Skin of body (tissue), 1 donor: ENCODE measurements at regions not wholly inside any gene's neighbourhood (a gene's known extent, or its start where the extent isn't known, plus 50 kb on each side); places are given as distances from the start of the nearest gene placed in this dataset.
"Not testable (repeated sequence)": the region's sequence is repeated elsewhere in the genome, so short reads cannot be mapped to it uniquely, and the experiment has no call there.

Experiments
- DNase-seq: peaks from one replicate; lab custom pipeline; 2025; lab: John Stamatoyannopoulos, UW

- not testable (repeated sequence) for DNase-seq
Measured at GRCh38 chr13:56628886-56629285, 511.8 kb upstream of the PRR20A start.

DNA sequence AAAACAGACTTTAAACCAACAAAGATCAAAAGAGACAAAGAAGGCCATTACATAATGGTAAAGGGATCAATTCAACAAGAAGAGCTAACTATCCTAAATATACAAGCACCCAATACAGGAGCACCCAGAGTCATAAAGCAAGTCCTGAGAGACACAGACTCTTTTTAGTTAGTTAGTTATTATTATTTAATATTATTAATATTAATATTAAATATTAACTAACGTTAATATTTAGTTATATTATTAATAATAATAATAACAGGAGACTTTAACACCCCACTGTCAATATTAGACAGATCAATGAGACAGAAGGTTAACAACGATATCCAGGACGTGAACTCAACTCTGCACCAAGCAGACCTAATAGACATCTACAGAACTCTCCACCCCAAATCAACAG, 509.7 kb upstream of the PRR20A start:
- not testable (repeated sequence) for DNase-seq

GRCh38 chr13:56653043-56653442, 487.7 kb upstream of the PRR20A start:
- no peak for DNase-seq

- no peak for DNase-seq
Measured at GRCh38 chr13:56659041-56659471, 481.7 kb upstream of the PRR20A start.

GRCh38 chr13:56670563-56670962, 470.2 kb upstream of the PRR20A start:
- no peak for DNase-seq

- DNase-seq: no peak
Measured at GRCh38 chr13:56681404-56681803, 459.3 kb upstream of the PRR20A start.

DNA sequence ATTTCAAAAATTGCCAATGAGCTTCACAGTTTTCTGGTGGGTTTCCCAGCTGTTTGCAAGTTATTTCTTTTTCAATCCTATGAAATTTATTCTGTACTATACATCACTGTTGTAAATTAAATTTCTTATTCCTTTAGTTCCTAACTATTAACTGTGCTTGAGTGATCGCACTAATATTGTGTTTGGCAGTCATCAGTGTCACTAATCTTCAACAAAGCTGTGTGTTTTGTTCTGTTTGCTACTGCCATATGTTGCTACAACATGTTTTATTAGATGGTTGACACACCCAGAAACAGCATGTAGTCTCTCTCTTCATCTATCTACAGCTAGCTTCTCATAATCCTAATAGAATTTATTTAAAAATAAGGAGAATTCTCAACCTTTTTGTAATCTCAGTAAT, 453.6 kb upstream of the PRR20A start:
- DNase-seq: no peak

DNA sequence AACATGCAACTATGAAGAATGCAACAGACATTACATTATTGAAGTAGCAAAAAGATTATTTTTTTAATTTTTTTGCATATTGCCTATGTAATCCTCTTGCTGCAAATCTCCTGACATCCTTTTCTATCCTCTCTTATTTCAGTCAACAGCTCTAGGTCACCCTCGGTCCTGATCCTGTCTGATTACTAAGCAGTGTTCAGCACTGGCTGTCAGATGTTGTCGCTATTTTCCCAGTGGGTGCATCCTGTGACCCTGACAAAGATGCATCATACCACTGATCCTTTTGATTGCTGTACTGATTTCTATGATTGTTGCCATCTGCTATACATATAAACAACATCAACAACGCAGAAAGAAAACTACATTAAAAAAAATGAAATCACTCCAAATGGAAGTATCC, 443.7 kb upstream of the PRR20A start:
- DNase-seq: no peak

GRCh38 chr13:56700324-56700723, 440.4 kb upstream of the PRR20A start:
- no peak for DNase-seq

DNA sequence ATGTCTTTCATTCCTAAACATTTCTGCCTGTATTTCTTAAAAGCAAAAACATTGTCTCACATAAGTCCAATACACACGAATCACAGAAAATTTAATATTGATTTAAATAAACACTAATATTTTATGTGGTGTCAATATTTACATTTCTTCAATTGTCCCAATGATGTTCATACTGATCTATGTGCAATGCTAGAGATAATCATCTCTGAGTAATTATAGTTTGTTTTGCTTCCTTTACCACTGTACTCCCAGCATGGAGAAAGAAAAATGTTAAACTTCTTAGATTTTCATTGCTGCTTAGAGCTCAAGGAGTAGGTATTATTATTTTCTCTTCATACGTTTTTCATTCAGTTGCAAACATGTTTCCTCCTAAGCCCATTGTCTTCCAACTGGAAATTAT, 434.2 kb upstream of the PRR20A start:
- DNase-seq: no peak

GRCh38 chr13:56713656-56714055, 427.1 kb upstream of the PRR20A start:
- no peak for DNase-seq

DNA sequence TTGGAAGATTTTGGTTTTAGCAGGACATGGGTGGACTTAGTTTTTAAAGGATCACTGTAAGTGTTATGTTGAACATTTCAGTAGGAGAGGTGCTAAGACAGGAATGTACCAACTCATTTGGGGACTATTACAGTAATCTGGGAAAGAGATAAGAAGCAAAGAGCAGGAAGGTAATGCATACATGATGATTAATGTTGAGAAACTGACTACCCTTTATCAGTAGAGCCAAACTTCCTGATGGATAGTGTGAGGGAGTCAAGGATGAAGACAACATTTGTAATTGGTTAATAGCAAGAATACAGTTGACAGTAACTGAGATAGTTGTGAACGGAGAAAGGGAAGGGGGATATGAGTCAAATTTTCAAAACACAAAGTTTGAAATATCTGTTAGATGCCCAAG, 421.9 kb upstream of the PRR20A start:
- DNase-seq: no peak

DNA sequence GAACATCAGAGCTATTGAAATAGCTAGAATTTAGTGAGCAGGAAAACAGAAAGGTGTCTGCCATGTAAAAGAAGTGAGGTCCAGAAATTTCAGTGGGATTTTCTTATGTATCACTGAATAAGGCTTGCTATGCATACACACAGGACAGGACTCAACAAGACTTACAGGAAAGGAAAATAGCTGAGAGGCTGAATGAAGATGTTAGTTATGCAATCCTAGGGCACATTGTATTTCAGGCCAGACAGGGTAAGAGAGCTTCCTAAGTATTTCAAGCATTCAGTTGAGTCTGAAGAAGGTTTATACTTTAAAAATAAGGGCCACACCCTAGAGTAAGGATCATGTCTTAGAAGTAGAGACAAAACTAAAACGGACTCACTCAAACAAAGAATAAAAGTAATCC, 419.9 kb upstream of the PRR20A start:
- no peak for DNase-seq

- no peak for DNase-seq
Measured at GRCh38 chr13:56735537-56735942, 405.2 kb upstream of the PRR20A start.

DNA sequence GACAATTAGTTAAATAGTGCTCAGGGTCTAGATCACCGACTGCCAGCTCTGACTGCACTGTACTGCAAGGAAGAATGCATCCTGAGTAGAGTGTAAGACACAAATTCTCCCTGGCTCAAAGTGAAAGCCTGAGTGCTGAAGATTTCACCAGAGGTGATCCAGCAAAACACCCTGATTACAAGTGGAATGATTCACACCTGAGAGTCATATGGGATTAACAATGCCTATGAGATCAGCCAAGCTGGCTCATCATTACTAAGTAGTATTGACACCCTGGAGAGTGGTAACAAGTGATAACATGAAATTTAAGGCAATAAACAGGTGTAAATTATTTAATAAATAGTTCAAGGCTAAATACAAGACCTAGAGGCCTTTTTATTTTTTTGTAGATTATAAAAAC, 403.8 kb upstream of the PRR20A start:
- no peak for DNase-seq

- no peak for DNase-seq
Measured at GRCh38 chr13:56752636-56753035, 388.1 kb upstream of the PRR20A start.

DNA sequence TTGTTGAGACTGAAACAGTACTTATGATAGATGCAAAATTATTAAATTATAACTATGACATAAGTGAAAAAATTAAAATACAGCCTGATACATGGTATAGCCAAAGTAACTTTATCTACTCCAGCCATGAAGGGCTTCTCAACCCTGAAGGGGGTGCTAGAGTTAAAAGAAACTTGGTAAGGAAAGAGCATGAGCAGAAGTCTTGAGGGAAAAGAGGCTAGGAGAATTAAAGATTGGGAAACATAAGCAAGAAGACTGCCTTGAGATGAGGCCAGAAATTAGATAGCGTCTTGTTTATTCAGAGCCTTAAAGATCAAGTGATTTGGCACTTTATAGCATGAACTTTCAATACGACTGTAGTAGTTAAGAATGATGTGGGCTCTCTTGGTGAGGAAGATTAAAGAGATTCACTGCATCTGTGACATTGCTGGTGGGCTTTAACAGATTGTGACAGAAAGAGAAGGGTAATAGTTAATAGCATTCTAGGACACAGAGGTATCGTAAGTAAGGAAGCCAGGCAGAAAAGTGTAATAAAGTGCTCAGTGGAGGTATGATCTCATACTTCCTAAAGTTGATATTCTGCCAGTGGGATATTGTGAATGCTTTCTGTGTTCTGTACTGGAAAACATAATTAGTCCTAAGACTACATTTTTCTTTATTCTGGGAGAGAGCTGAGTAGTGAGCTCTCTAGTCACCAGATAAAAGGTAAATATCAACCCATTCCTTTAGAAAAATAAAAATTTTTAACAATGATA, 385.4 kb upstream of the PRR20A start:
- peak; percentile 72 for DNase-seq

DNA sequence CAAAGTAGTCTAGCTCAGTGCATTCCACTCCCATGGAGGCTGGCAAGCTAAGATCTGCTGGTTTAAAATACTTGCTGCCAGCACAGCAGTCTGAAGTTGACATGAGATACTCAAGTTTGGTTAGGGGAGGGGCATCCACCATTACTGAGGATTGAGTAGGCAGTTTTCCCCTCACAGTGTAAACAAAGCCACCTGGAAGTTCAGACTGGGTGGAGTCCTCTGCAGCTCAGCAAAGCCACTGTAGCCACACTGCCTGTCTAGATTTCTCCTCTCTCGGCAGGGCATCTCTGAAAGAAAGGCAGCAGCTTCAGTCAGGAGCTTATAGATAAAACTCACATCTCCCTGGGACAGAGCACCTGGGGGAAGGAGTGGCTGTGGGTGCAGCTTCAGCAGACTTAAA, 377.4 kb upstream of the PRR20A start:
- not testable (repeated sequence) for DNase-seq

DNA sequence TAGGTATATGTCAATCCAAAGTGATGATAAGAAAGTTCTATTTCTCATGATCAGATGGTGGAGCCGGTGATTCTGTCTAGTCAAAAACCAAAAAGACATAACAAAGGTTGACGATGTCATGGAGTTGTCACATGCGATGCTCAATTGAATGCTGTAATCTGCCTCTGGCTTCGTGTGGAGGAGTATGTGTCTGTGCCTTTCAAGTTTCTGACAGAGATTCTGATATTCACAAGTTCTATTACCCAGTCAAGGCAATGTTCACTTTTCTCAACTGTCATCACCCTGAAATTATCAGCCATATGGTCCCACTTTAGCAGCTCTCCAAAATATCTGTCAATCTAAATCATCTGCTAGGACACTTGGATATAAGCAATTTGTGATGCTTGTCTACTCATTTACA, 367.6 kb upstream of the PRR20A start:
- no peak for DNase-seq

DNA sequence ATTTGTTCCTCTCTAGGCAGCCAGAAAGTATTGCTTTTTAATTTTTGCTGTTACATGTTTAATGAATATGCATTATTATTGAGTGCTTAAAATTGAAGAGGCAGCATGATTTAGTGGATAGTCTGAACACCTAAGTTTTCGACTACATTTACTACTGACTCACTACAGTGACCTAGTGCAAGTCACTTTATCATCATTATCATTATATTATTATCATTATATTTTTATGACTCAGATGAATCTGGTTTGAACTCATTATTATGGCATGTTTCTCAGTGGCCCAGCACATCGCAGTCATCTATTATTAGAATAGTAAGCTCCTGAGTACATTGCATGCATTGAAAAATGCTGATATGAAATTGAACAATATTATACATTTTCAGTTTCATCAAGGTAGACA, 351.2 kb upstream of the PRR20A start:
- DNase-seq: no peak

- DNase-seq: no peak
Measured at GRCh38 chr13:56837161-56837560, 303.6 kb upstream of the PRR20A start.

DNA sequence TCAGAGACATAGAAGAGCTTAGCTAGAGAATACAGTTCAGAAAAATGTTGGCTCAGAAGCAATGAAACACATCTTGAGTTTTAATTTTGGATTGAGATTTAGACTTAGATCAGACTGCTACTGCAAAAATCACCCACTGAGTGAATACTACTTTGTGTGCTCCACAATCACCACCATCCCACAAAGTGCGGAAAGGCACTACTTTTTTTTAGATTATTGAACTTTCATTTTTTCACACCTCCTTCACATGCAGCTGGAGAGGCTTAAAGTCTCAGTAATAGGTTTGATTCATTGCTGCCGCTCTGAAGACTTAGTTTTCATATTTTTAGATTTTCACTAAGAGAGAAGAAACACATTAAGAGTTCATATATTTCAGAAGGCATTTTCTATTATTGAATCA, 289.9 kb upstream of the PRR20A start:
- no peak for DNase-seq

DNA sequence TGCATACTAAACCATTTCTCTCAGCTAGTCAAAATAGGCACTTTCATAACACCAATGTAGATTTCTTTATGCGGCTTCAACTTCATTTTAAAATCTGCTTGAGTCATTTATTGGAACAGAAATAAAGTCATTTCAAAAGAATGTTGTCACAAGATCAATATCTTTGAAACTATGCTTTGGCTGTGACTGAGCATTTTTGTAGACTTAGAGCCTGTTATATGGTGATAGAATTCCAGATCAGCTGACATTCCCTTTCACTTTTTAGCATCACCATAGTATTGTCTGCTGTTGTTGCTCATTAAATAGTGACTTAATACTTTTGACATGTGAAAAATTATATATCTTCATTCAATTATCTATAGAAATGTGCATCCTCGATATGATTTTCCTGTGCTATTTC, 279.2 kb upstream of the PRR20A start:
- DNase-seq: peak; percentile 84

DNA sequence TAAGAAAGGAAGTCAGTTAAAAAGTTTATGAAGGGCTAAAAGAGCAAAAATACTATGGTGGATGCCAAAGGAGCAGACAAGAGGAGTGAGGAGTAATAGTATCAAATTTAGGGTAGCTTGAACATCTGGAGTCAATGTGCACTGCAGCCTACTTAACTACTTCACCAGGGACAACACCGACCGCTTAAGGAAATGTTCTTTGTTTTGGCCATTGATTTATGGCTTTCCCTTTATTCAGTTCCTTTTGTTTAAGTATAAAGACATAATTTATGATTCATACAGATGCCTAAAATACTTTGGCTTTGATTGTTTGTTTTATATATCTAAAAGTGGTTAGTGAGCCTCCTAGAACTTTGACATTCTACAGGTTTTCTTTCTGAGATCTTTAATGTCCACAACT, 276.3 kb upstream of the PRR20A start:
- DNase-seq: peak; percentile 61
